Endothelial cell of umbilical vein (primary cell): ENCODE measurements at regions not wholly inside any gene's neighbourhood (a gene's known extent, or its start where the extent isn't known, plus 50 kb on each side); places are given as distances from the start of the nearest gene placed in this dataset.

Experiments
- BruUV-seq: library from RNA; stranded (reverse); fragments of 400-500 nt; replicated peaks from 2 replicates; lab custom pipeline; 2021; lab: Mats Ljungman, UMichigan
- CTCF ChIA-PET: fragments of 300-600, 350-600 bp; sonication (Branson Sonifier 250); formaldehyde crosslinking; loops from one replicate; lab custom pipeline; 2021; ENCODE audit warnings: antibody characterized with exemption, inconsistent platforms; lab: Charles Lee
- POLR2A ChIA-PET: fragments of 300-600, 350-600 bp; sonication (Branson Sonifier 250); formaldehyde crosslinking; loops from one replicate; lab custom pipeline; 2021; ENCODE audit warnings: antibody characterized with exemption, inconsistent platforms; lab: Charles Lee
- DNase-seq: peaks from one replicate; pipeline ENCODE4 v3.0.0-alpha.2; 2011; ENCODE audit warnings: low read depth, low spot score
- FAIRE-seq: peaks from 2 replicates; lab custom pipeline; 2011; peaks lifted over from hg19 to GRCh38; lab: Jason Lieb, UNC
- H2AFZ ChIP-seq: 2 replicates; pipeline ENCODE4 v1.6.0; 2012; ENCODE audit warnings: low read depth, low read length, control low read depth, inconsistent platforms
- H3K27ac ChIP-seq: 2 replicates; pipeline ENCODE4 v1.5.1; 2011; ENCODE audit warnings: low read depth, mild to moderate bottlenecking, control low read depth, low read length, moderate library complexity; ENCODE audit not compliant: insufficient read depth
- H3K27me3 ChIP-seq, 2 experiments: 2 replicates each; pipeline versions ENCODE4 v1.6.0 to v1.6.1; 2011; ENCODE audit warnings: low read length in 2 of 2, mixed read lengths in 1 of 2; ENCODE audit not compliant: control insufficient read depth in 2 of 2, insufficient read depth in 2 of 2
- H3K36me3 ChIP-seq, 2 experiments: 2 replicates in 1 of 2; 3 replicates in 1 of 2; pipeline ENCODE4 v1.5.1; 2011; ENCODE audit warnings: low read length in 2 of 2, mild to moderate bottlenecking in 1 of 2, moderate library complexity in 1 of 2; ENCODE audit not compliant: control insufficient read depth in 2 of 2, insufficient read depth in 2 of 2; ENCODE audit errors: extremely low read depth in 1 of 2
- H3K4me1 ChIP-seq: 3 replicates; pipeline ENCODE4 v1.5.1; 2011; ENCODE audit warnings: mild to moderate bottlenecking, low read length; ENCODE audit not compliant: control insufficient read depth, insufficient read depth; ENCODE audit errors: extremely low read depth
- H3K4me2 ChIP-seq: 2 replicates; pipeline ENCODE4 v1.6.1; 2011; ENCODE audit warnings: low read length, control low read depth, mixed read lengths; ENCODE audit not compliant: insufficient read depth
- H3K4me3 ChIP-seq, 3 experiments: fragments of 200-600 bp in 1 of 3; sonication (generic), shearing (Covaris generic) in 1 of 3; replicated peaks in 1 of 3; 2 replicates each; pipeline ENCODE4 v1.5.1; 2011 to 2016; ENCODE audit warnings: control low read depth in 3 of 3, low read length in 3 of 3, mild to moderate bottlenecking in 2 of 3, inconsistent platforms in 1 of 3, low read depth in 1 of 3, moderate library complexity in 1 of 3; ENCODE audit not compliant: insufficient read depth in 1 of 3
- H3K79me2 ChIP-seq: 2 replicates; pipeline ENCODE4 v1.6.0; 2012; ENCODE audit warnings: low read length, inconsistent platforms; ENCODE audit not compliant: control insufficient read depth, insufficient read depth
- H3K9ac ChIP-seq: replicated peaks from 2 replicates; pipeline ENCODE3; 2011; ENCODE audit warnings: low read length, control low read depth; ENCODE audit not compliant: insufficient read depth; ENCODE audit errors: extremely low read depth
- H3K9me1 ChIP-seq: replicated peaks from 3 replicates; pipeline ENCODE4 v1.6.0; 2011; ENCODE audit warnings: mild to moderate bottlenecking, low read length; ENCODE audit not compliant: control insufficient read depth, insufficient read depth; ENCODE audit errors: extremely low read depth
- H3K9me3 ChIP-seq: replicated peaks from 2 replicates; pipeline ENCODE4 v1.5.1; 2012; ENCODE audit warnings: low read length, inconsistent platforms; ENCODE audit not compliant: control insufficient read depth, insufficient read depth
- H4K20me1 ChIP-seq: replicated peaks from 2 replicates; pipeline ENCODE3; 2011; ENCODE audit warnings: mild to moderate bottlenecking, low read length; ENCODE audit not compliant: control insufficient read depth, insufficient read depth; ENCODE audit errors: extremely low read depth
- EZH2 ChIP-seq: IDR thresholded peaks from 2 replicates; pipeline ENCODE4 v1.6.1; 2012; ENCODE audit warnings: borderline replicate concordance, low read depth, mild to moderate bottlenecking, moderate library complexity, low read length, inconsistent platforms; ENCODE audit not compliant: severe bottlenecking
- FOS ChIP-seq: IDR thresholded peaks from 2 replicates; pipeline ENCODE4 v1.6.1; 2011; ENCODE audit warnings: mild to moderate bottlenecking, low read length, moderate library complexity, borderline replicate concordance; ENCODE audit not compliant: insufficient read depth
- GATA2 ChIP-seq: IDR thresholded peaks from 2 replicates; pipeline ENCODE4 v1.7.0; 2011; ENCODE audit warnings: low read depth, mild to moderate bottlenecking, moderate library complexity, mixed read lengths, low read length; ENCODE audit not compliant: insufficient read length, insufficient read depth
- JUN ChIP-seq: IDR thresholded peaks from 2 replicates; pipeline ENCODE4 v1.6.1; 2011; ENCODE audit warnings: borderline replicate concordance, low read depth; ENCODE audit not compliant: insufficient read length, insufficient read depth
- MYC ChIP-seq: IDR thresholded peaks from one replicate; pipeline ENCODE4 v1.6.1; 2011; ENCODE audit warnings: mild to moderate bottlenecking, low read depth, low read length
- POLR2A ChIP-seq: IDR thresholded peaks from 2 replicates; pipeline ENCODE4 v1.6.1; 2012; ENCODE audit warnings: low read depth, mild to moderate bottlenecking, control low read depth, low read length
- POLR2AphosphoS5 ChIP-seq: IDR thresholded peaks from 2 replicates; pipeline ENCODE4 v1.6.1; 2012; ENCODE audit warnings: low read depth, mild to moderate bottlenecking, control low read depth, low read length, moderate library complexity; ENCODE audit not compliant: insufficient read depth
- dilution Hi-C: fragments of 300-500 bp; cut with MboI; formaldehyde crosslinking; loops from one replicate; pipeline ENCODE4 v1.15.0; 2019; ENCODE audit warnings: low sequenced_read_pairs; ENCODE audit not compliant: extremely low pct_ligation_motif_present
- intact Hi-C: fragments of 100-400 bp; cut with micrococcal nuclease; formaldehyde crosslinking; loops from one replicate; pipeline ENCODE4 v1.10.0; 2022
- TF ChIP-seq, protein P1 (sequence below): IDR thresholded peaks from 2 replicates; pipeline ENCODE4 v1.6.1; 2011; ENCODE audit not compliant: insufficient read depth, insufficient read length
- TF ChIP-seq, protein P2 (sequence below), 2 donors: IDR thresholded peaks; 1 replicate in 1 of 2; 2 replicates in 1 of 2; pipeline ENCODE4 v1.5.1; 2011; ENCODE audit warnings: low read length in 2 of 2, mild to moderate bottlenecking in 2 of 2, moderate library complexity in 2 of 2, control low read depth in 1 of 2, inconsistent platforms in 1 of 2, low read depth in 1 of 2; ENCODE audit not compliant: insufficient read depth in 1 of 2; ENCODE audit errors: extremely low read depth in 1 of 2

DNA sequence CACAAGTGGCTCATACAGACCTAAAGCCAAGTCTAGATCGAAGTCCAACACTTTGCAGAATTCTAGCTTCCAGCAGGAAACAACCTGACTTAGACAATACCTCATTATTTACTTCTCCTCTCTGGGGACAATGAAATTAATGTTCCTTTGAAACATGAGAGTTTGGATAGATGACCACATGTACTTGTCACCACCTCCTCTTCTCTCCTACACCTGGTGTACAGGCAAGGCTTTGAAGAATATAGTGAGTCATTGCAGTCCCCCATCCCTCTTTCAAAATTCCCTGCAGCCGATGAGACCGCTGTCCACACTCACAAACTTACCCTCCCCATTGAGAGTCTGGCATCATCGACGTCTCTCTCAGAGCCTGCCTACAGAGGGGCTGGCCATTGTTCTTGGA lies 189.0 kb upstream of the HES1 start:
- dilution Hi-C loops, result no loop called here
- peaks cover 11 to 22% of the 10 kb centered on the region in 2 experiments for H3K27me3 ChIP-seq
- H3K4me3 ChIP-seq, result no peak overlapping the region
- no peak overlapping the region for H3K9ac ChIP-seq
- H3K9me1 ChIP-seq, result no peaks in the 10 kb centered on the region
- H3K36me3 ChIP-seq, result no peaks in the 10 kb centered on the region
- H3K79me2 ChIP-seq, result no peaks in the 10 kb centered on the region
- no peaks in the 10 kb centered on the region for H4K20me1 ChIP-seq
- FAIRE-seq (no peak), DNase-seq (no peak)
- no TSS peak for BruUV-seq
- no peak overlapping the region for H2AFZ ChIP-seq
- no peak overlapping the region for H3K27ac ChIP-seq
- no peaks in the 10 kb centered on the region for H3K9me3 ChIP-seq
- POLR2A ChIA-PET, result no interaction called here
- CTCF ChIA-PET, result no interaction called here
- TF ChIP-seq EZH2 (no peak), GATA2 (no peak), JUN (no peak), FOS (no peak), POLR2AphosphoS5 (no peak), POLR2A (no peak), MYC (no peak)
- TF ChIP-seq, protein P1, sequence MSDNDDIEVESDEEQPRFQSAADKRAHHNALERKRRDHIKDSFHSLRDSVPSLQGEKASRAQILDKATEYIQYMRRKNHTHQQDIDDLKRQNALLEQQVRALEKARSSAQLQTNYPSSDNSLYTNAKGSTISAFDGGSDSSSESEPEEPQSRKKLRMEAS, result no peak
- TF ChIP-seq, protein P2, sequence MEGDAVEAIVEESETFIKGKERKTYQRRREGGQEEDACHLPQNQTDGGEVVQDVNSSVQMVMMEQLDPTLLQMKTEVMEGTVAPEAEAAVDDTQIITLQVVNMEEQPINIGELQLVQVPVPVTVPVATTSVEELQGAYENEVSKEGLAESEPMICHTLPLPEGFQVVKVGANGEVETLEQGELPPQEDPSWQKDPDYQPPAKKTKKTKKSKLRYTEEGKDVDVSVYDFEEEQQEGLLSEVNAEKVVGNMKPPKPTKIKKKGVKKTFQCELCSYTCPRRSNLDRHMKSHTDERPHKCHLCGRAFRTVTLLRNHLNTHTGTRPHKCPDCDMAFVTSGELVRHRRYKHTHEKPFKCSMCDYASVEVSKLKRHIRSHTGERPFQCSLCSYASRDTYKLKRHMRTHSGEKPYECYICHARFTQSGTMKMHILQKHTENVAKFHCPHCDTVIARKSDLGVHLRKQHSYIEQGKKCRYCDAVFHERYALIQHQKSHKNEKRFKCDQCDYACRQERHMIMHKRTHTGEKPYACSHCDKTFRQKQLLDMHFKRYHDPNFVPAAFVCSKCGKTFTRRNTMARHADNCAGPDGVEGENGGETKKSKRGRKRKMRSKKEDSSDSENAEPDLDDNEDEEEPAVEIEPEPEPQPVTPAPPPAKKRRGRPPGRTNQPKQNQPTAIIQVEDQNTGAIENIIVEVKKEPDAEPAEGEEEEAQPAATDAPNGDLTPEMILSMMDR (IDR thresholded peaks at IDR 0.05; ENCODE audit: extremely low read depth in 1 of 2, insufficient read depth in 1 of 2, low read depth in 1 of 2, low read length in 2 of 2), result no peak
- intact Hi-C loops, result no loop called here
- H3K4me2 ChIP-seq, result no peak overlapping the region
- no peaks in the 10 kb centered on the region for H3K4me1 ChIP-seq
